ENCODE measurements at regions not wholly inside any gene's neighbourhood (a gene's known extent, or its start where the extent isn't known, plus 50 kb on each side); places are given as distances from the start of the nearest gene placed in this dataset.

- TF ChIP-seq CTCF (IDR thresholded peaks at IDR 0.05) (no peak), POLR2A (IDR thresholded peaks at IDR 0.05) (no peak)
- intact Hi-C loops (cut with DNase I; ENCODE audit: low total_unique reads): no loop called here
- WGBS, 2 donors: 18 to 21% methylated on average over 1 of the region's 1 CpG
- no peak overlapping the region for H3K4me3 ChIP-seq (ENCODE audit: low read depth, poor library complexity, severe bottlenecking)
- peak in 1 of 2 donors; percentile 15 for DNase-seq (ENCODE audit: low spot score in 2 of 2)
Observed at GRCh38 chr7:27032839-27033238, 63.0 kb downstream of the HOXA1 start.

- no peak for TF ChIP-seq CTCF (IDR thresholded peaks at IDR 0.05)
- no peak for TF ChIP-seq POLR2A (IDR thresholded peaks at IDR 0.05)
- no peak overlapping the region for H3K4me3 ChIP-seq (ENCODE audit: low read depth, poor library complexity, severe bottlenecking)
- DNase-seq (ENCODE audit: low spot score in 2 of 2): no peak
- intact Hi-C loops (cut with DNase I; ENCODE audit: low total_unique reads): no loop called here
- 74 to 76% methylated on average over 8 of the region's 8 CpGs for WGBS, 2 donors
Observed at GRCh38 chr7:27031289-27032172, 64.3 kb downstream of the HOXA1 start.

GRCh38 chr7:27030393-27031050 is 65.3 kb downstream of the HOXA1 start:
- no peak overlapping the region for H3K4me3 ChIP-seq (ENCODE audit: low read depth, poor library complexity, severe bottlenecking)
- no peak for DNase-seq (ENCODE audit: low spot score in 2 of 2)
- WGBS, 2 donors: 70 to 79% methylated on average over 7 of the region's 7 CpGs
- intact Hi-C loops (cut with DNase I; ENCODE audit: low total_unique reads): no loop called here
- TF ChIP-seq CTCF (IDR thresholded peaks at IDR 0.05) (no peak), POLR2A (IDR thresholded peaks at IDR 0.05) (no peak)

DNA sequence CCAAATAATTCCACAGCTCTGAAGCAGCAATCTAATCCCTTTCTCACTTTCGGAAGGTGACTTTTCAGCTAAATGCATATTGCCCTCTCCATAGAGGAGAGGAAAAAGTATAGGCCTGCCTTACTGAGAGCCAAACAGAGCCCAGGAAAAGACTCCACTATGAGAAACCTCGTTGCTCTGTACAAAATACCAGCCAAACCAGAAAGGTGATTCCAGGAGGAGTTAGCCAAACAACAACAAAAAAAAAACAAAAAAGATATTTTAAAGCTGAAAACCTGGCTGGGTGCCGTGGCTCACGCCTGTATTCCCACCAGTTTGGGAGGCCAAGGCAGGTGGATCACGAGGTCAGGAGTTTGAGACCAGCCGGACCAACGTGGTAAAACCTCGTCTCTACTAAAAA is 70.5 kb downstream of the HOXA1 start:
- 44 to 51% methylated on average over 8 of the region's 8 CpGs for WGBS, 2 donors
- intact Hi-C loops (cut with DNase I; ENCODE audit: low total_unique reads): no loop called here
- no peak overlapping the region for H3K4me3 ChIP-seq (ENCODE audit: low read depth, poor library complexity, severe bottlenecking)
- TF ChIP-seq POLR2A (IDR thresholded peaks at IDR 0.05) (no peak), CTCF (IDR thresholded peaks at IDR 0.05) (no peak)
- DNase-seq (ENCODE audit: low spot score in 2 of 2): peak in 1 of 2 donors; percentile 36

- WGBS, 2 donors: 88 to 89% methylated on average over 3 of the region's 3 CpGs
- intact Hi-C loops (cut with DNase I; ENCODE audit: low total_unique reads): no loop called here
- TF ChIP-seq POLR2A (IDR thresholded peaks at IDR 0.05) (no peak), CTCF (IDR thresholded peaks at IDR 0.05) (no peak)
- DNase-seq (ENCODE audit: low spot score in 2 of 2): no peak
- H3K4me3 ChIP-seq (ENCODE audit: low read depth, poor library complexity, severe bottlenecking): no peak overlapping the region
Observed at GRCh38 chr7:27010068-27010467, 85.7 kb downstream of the HOXA1 start.

All from lower leg skin (tissue), 4 donors.